Esophagus squamous epithelium (tissue), 4 donors: ENCODE measurements at regions not wholly inside any gene's neighbourhood (a gene's known extent, or its start where the extent isn't known, plus 50 kb on each side); places are given as distances from the start of the nearest gene placed in this dataset.

Source experiments
- POLR2A ChIP-seq, 4 donors: fragments of 450-650 bp; IDR thresholded peaks; one replicate each; pipeline ENCODE4 v1.6.1; 2017; ENCODE audit warnings: antibody characterized with exemption in 4 of 4, mild to moderate bottlenecking in 4 of 4, moderate library complexity in 3 of 4
- TF ChIP-seq, protein P1 (sequence below), 6 experiments: fragments of 450-650 bp in 4 of 6; fragments of 200-600 bp in 2 of 6; sonication (generic) in 2 of 6; IDR thresholded peaks; one replicate each; pipeline ENCODE4 v1.5.1; 2016 to 2019; ENCODE audit warnings: antibody characterized with exemption in 6 of 6, mild to moderate bottlenecking in 4 of 6, moderate library complexity in 4 of 6

DNA sequence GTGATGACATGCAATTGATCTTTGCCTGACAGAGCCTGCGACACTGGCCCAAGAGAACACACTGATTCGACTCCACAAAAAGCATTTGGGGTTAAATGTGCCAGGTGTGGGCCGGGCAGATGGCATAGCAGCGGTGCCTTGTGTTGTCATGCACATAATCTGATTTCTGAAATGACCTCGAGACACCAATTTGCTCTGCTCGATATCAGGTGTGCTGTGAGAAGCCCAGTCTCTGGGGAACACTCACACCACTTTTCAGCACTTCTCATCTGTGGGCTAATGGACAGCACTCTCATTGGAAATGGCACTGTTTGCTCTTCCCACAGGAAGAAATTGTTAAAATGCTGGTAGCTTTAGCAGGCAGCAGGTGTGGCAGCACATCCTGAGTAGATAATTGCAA, 738.3 kb upstream of the TENM3 start:
- TF ChIP-seq, protein P1, sequence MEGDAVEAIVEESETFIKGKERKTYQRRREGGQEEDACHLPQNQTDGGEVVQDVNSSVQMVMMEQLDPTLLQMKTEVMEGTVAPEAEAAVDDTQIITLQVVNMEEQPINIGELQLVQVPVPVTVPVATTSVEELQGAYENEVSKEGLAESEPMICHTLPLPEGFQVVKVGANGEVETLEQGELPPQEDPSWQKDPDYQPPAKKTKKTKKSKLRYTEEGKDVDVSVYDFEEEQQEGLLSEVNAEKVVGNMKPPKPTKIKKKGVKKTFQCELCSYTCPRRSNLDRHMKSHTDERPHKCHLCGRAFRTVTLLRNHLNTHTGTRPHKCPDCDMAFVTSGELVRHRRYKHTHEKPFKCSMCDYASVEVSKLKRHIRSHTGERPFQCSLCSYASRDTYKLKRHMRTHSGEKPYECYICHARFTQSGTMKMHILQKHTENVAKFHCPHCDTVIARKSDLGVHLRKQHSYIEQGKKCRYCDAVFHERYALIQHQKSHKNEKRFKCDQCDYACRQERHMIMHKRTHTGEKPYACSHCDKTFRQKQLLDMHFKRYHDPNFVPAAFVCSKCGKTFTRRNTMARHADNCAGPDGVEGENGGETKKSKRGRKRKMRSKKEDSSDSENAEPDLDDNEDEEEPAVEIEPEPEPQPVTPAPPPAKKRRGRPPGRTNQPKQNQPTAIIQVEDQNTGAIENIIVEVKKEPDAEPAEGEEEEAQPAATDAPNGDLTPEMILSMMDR (IDR thresholded peaks at IDR 0.05), result no peak
- TF ChIP-seq POLR2A (IDR thresholded peaks at IDR 0.05), result no peak
